OCI-LY7 (cell line): ENCODE measurements at regions not wholly inside any gene's neighbourhood (a gene's known extent, or its start where the extent isn't known, plus 50 kb on each side); places are given as distances from the start of the nearest gene placed in this dataset.

Source experiments
- BruUV-seq: library from RNA; stranded (reverse); fragments of 400-500 nt; replicated peaks from 2 replicates; lab custom pipeline; 2021; lab: Mats Ljungman, UMichigan
- CTCF ChIA-PET: fragments of 300-600 bp; sonication (Branson Sonifier 250); formaldehyde crosslinking; loops from one replicate; lab custom pipeline; 2022; ENCODE audit warnings: antibody characterized with exemption; ENCODE audit not compliant: unreplicated experiment; lab: Charles Lee
- POLR2A ChIA-PET: fragments of 300-600 bp; sonication (Branson Sonifier 250); formaldehyde crosslinking; loops from one replicate; lab custom pipeline; 2022; ENCODE audit warnings: antibody characterized with exemption; lab: Charles Lee
- DNase-seq: peaks from one replicate; pipeline ENCODE4 v3.0.0-alpha.2; 2015; ENCODE audit warnings: low spot score
- H2AFZ ChIP-seq: fragments of 200-600 bp; sonication (generic), shearing (Covaris generic); 2 replicates; pipeline ENCODE4 v1.6.1; 2014; ENCODE audit warnings: mild to moderate bottlenecking, antibody characterized with exemption, low read length, moderate library complexity
- H3K27ac ChIP-seq: fragments of 200-600 bp; sonication (generic); 2 replicates; pipeline ENCODE4 v1.5.1; 2014; ENCODE audit warnings: mixed run types, low read depth, mild to moderate bottlenecking, moderate library complexity, low read length, inconsistent platforms; ENCODE audit not compliant: poor library complexity, severe bottlenecking
- H3K36me3 ChIP-seq: fragments of 200-600 bp; sonication (generic); 2 replicates; pipeline ENCODE4 v1.6.1; 2014; ENCODE audit warnings: mild to moderate bottlenecking, antibody characterized with exemption, low read length, moderate library complexity, mixed read lengths; ENCODE audit not compliant: insufficient read depth
- H3K4me1 ChIP-seq: fragments of 200-600 bp; sonication (generic); 2 replicates; pipeline ENCODE4 v1.5.1; 2014; ENCODE audit warnings: mild to moderate bottlenecking, low read length; ENCODE audit not compliant: insufficient read depth, poor library complexity, severe bottlenecking
- H3K4me2 ChIP-seq: fragments of 200-600 bp; sonication (generic); 2 replicates; pipeline ENCODE4 v1.6.1; 2014; ENCODE audit warnings: mild to moderate bottlenecking, low read length
- H3K4me3 ChIP-seq: fragments of 200-600 bp; sonication (generic); 2 replicates; pipeline ENCODE4 v1.5.1; 2014; ENCODE audit warnings: mild to moderate bottlenecking, low read depth, low read length; ENCODE audit not compliant: poor library complexity, severe bottlenecking
- H3K79me2 ChIP-seq: fragments of 200-600 bp; sonication (generic); 2 replicates; pipeline ENCODE4 v1.6.1; 2016; ENCODE audit warnings: low read depth, mild to moderate bottlenecking, low read length, moderate library complexity, mixed read lengths; ENCODE audit not compliant: insufficient read depth
- H3K9me2 ChIP-seq: fragments of 200-600 bp; sonication (generic); 2 replicates; pipeline ENCODE4 v1.6.1; 2016; ENCODE audit warnings: mild to moderate bottlenecking, low read length, mixed read lengths; ENCODE audit not compliant: insufficient read depth
- H3K9me3 ChIP-seq: fragments of 200-600 bp; sonication (generic); 2 replicates; pipeline ENCODE4 v1.6.1; 2014; ENCODE audit warnings: mild to moderate bottlenecking, mixed run types, low read length, mixed read lengths
- H4K20me1 ChIP-seq: fragments of 200-600 bp; sonication (generic); 2 replicates; pipeline ENCODE4 v1.6.1; 2014; ENCODE audit warnings: mild to moderate bottlenecking, antibody characterized with exemption, low read length, moderate library complexity, mixed read lengths; ENCODE audit not compliant: insufficient read depth
- CTCF ChIP-seq: fragments of 200-600 bp; sonication (generic); conservative IDR thresholded peaks from 2 replicates; pipeline ENCODE4 v1.5.1; 2014; ENCODE audit warnings: mild to moderate bottlenecking, antibody characterized with exemption, low read length, moderate library complexity, mixed read lengths
- EZH2phosphoT487 ChIP-seq: fragments of 200-600 bp; sonication (generic); IDR thresholded peaks from 2 replicates; pipeline ENCODE4 v1.6.1; 2018; ENCODE audit warnings: low read depth, borderline replicate concordance, mild to moderate bottlenecking, mixed run types, antibody characterized with exemption, low read length, moderate library complexity, mixed read lengths
- intact Hi-C: fragments of 100-400 bp; cut with micrococcal nuclease; formaldehyde crosslinking; loops from one replicate; pipeline ENCODE4 v1.10.0; 2022; ENCODE audit not compliant: unreplicated experiment

DNA sequence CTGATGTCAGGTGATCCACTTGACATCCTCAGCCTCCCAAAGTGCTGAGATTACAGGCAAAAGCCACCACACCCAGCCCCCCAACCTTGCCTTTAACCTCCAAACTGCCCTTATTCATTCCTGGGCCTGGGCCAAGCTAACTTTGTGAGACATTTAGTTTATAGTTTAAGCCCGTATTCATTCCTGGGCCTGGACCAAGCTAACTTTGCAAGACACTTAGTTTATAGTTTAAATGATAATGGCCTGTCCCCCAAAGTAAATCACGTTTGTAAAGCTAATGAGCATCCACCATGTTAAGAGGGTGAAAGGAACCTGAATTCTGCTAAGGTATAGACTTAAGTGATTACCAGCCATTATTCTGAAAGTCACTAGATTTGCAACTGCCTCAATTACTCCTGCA is 68.7 kb downstream of the NEURL3 start:
- TF ChIP-seq CTCF (no peak), EZH2phosphoT487 (no peak)
- POLR2A ChIA-PET, result no interaction called here
- Histone ChIP-seq H3K36me3 (no peaks in the 10 kb centered on the region), H3K9me2 (no peaks in the 10 kb centered on the region), H4K20me1 (no peaks in the 10 kb centered on the region), H3K79me2 (no peaks in the 10 kb centered on the region), H3K4me3 (no peak overlapping the region), H3K4me2 (no peak overlapping the region), H3K9me3 (peaks cover 10% of the 10 kb centered on the region), H3K4me1 (no peaks in the 10 kb centered on the region), H2AFZ (no peak overlapping the region), H3K27ac (no peak overlapping the region)
- no TSS peak for BruUV-seq
- no peak for DNase-seq
- intact Hi-C loops, result no loop called here
- CTCF ChIA-PET, result interaction anchor here (0.6 kb wide), 1 partner anchor 42 kb away, joined by 3 read pairs; no protein-coding TSS in a partner anchor

GRCh38 chr2:96431319-96431718 is 73.8 kb downstream of the NEURL3 start:
- no peaks in the 10 kb centered on the region for H4K20me1 ChIP-seq
- no peaks in the 10 kb centered on the region for H3K36me3 ChIP-seq
- POLR2A ChIA-PET, result no interaction called here
- CTCF ChIA-PET, result no interaction called here
- H3K4me1 ChIP-seq, result no peaks in the 10 kb centered on the region
- intact Hi-C loops, result no loop called here
- H3K27ac ChIP-seq, result no peak overlapping the region
- BruUV-seq, result no TSS peak
- no peaks in the 10 kb centered on the region for H3K79me2 ChIP-seq
- TF ChIP-seq EZH2phosphoT487 (no peak), CTCF (no peak)
- H3K4me3 ChIP-seq, result no peak overlapping the region
- no peaks in the 10 kb centered on the region for H3K9me2 ChIP-seq
- no peak for DNase-seq
- H2AFZ ChIP-seq, result no peak overlapping the region
- no peak overlapping the region for H3K4me2 ChIP-seq
- peaks cover 7% of the 10 kb centered on the region; the same call in 1 of the 2 replicates for H3K9me3 ChIP-seq

- H3K4me1 ChIP-seq, result no peaks in the 10 kb centered on the region
- no peak overlapping the region for H2AFZ ChIP-seq
- H4K20me1 ChIP-seq, result no peaks in the 10 kb centered on the region
- CTCF ChIA-PET, result no interaction called here
- no peaks in the 10 kb centered on the region for H3K9me2 ChIP-seq
- peak; percentile 21 for DNase-seq
- BruUV-seq, result no TSS peak
- no peaks in the 10 kb centered on the region for H3K36me3 ChIP-seq
- peaks cover 7% of the 10 kb centered on the region; the same call in 1 of the 2 replicates for H3K9me3 ChIP-seq
- H3K27ac ChIP-seq, result no peak overlapping the region
- H3K4me3 ChIP-seq, result no peak overlapping the region
- no peak overlapping the region for H3K4me2 ChIP-seq
- POLR2A ChIA-PET, result no interaction called here
- H3K79me2 ChIP-seq, result no peaks in the 10 kb centered on the region
- intact Hi-C loops, result no loop called here
- TF ChIP-seq CTCF (no peak), EZH2phosphoT487 (no peak)
Observed at GRCh38 chr2:96430394-96430988, 74.7 kb downstream of the NEURL3 start.
